ENCODE measurements at regions not wholly inside any gene's neighbourhood (a gene's known extent, or its start where the extent isn't known, plus 50 kb on each side); places are given as distances from the start of the nearest gene placed in this dataset.

DNA sequence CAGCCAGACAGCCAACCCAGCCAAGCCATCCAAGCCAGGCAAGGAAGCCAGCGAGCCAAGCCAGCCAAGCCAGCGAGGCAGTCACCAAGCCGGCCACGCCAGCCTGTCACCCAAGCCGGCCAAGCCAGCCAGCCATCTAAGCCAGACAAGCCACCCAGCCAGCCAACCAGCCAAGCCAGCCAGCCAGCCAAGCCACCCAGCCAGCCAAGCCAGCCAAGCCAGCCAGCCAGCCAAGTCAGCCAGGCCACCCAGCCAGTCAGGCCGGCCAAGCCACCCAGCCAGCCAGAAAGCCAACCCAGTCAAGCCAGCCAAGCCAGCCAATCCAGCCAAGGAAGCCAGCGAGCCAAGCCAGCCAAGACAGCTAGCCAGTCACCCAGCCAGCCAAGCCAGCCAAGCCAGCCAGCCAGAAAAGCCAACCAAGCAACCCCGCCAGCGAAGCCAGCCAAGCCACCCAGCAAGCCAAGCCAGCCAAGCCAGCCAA lies 201.2 kb downstream of the GOLGA6L6 start:
- Histone ChIP-seq H3K9ac (ENCODE audit: low read depth, low read length) (no peak overlapping the region), H4K5ac (ENCODE audit: low read depth, low read length) (no peak overlapping the region), H2BK20ac (ENCODE audit: low read depth, low read length) (no peak overlapping the region), H4K91ac (ENCODE audit: insufficient read depth, low read depth, low read length) (no peak overlapping the region), H3K79me1 (ENCODE audit: low read depth in 1 of 2, low read length in 2 of 2) (no peaks in the 10 kb centered on the region), H4K20me1 (ENCODE audit: insufficient read depth, low read length) (no peaks in the 10 kb centered on the region), H2AK9ac (replicated peaks; ENCODE audit: low read depth, low read length, poor library complexity) (peak overlapping the region; percentile 29), H2BK15ac (ENCODE audit: low read depth, low read length) (no peak overlapping the region), H3K23ac (ENCODE audit: low read depth, low read length) (no peak overlapping the region), H3K14ac (replicated peaks; ENCODE audit: low read depth, low read length) (no peak overlapping the region), H2BK120ac (ENCODE audit: low read depth, low read length) (no peak overlapping the region), H3K27ac (ENCODE audit: insufficient read depth, low read length) (no peak overlapping the region), H3K4me2 (ENCODE audit: low read depth, low read length) (no peak overlapping the region), H2AFZ (replicated peaks; ENCODE audit: low read length, poor library complexity) (peak overlapping the region; percentile 58), H3K36me3 (ENCODE audit: control insufficient read depth, insufficient read depth, low read length) (no peaks in the 10 kb centered on the region), H3K4me3 (ENCODE audit: insufficient read depth, low read depth, low read length) (no peak overlapping the region), H4K8ac (ENCODE audit: low read depth in 2 of 2, low read length in 2 of 2) (no peak overlapping the region), H3K27me3 (ENCODE audit: control insufficient read depth, insufficient read depth, low read length) (no peaks in the 10 kb centered on the region), H3K4me1 (ENCODE audit: control insufficient read depth, insufficient read depth, low read length) (no peaks in the 10 kb centered on the region), H3K4ac (ENCODE audit: low read depth, low read length) (no peak overlapping the region), H3K18ac (ENCODE audit: low read depth, low read length) (no peak overlapping the region), H3K9me1 (ENCODE audit: insufficient read depth, low read length) (no peaks in the 10 kb centered on the region), H3K56ac (ENCODE audit: extremely low read depth, insufficient read depth, low read length) (no peak overlapping the region), H2AK5ac (ENCODE audit: low read depth, low read length) (no peak overlapping the region), H2BK5ac (ENCODE audit: low read depth, low read length, poor library complexity, severe bottlenecking) (no peak overlapping the region), H3K9me3 (ENCODE audit: control insufficient read depth, insufficient read depth, low read length) (peaks cover 52% of the 10 kb centered on the region)
- ChIA-PET POLR2A (ENCODE audit: unreplicated experiment) (no interaction called here), CTCF (interaction anchor here (0.6 kb wide), 1 partner anchor 92 kb away, joined by 3 read pairs; no protein-coding TSS in a partner anchor)
- intact Hi-C loops (cut with micrococcal nuclease): no loop called here
- ATAC-seq (ENCODE audit: low read depth) (no peak; the same call in 1 of the 2 replicates), DNase-seq (peak; percentile 18)
- in situ Hi-C loops (cut with MboI; ENCODE audit: low sequenced_read_pairs): no loop called here
- 56% methylated on average over 9 of the region's 9 CpGs; no CpG with 5 or more reads in 1 of the 2 experiments for WGBS, 2 experiments (ENCODE audit: extremely low coverage in 2 of 2, insufficient read length in 1 of 2)
- dilution Hi-C loops (cut with HindIII; ENCODE audit: low sequenced_read_pairs, unreplicated experiment): no loop called here
- TF ChIP-seq BHLHE40 (IDR thresholded peaks at IDR 0.05; ENCODE audit: low read depth, low read length) (no peak), RFX5 (IDR thresholded peaks at IDR 0.05; ENCODE audit: low read depth, low read length) (no peak), FOS (IDR thresholded peaks at IDR 0.05; ENCODE audit: low read depth, low read length) (no peak), NFE2L2 (IDR thresholded peaks at IDR 0.05; ENCODE audit: low read depth, low read length) (no peak), MXI1 (IDR thresholded peaks at IDR 0.05; ENCODE audit: borderline replicate concordance, low read depth, low read length) (no peak), RCOR1 (IDR thresholded peaks at IDR 0.05; ENCODE audit: insufficient replicate concordance, low read length) (no peak), CHD1 (IDR thresholded peaks at IDR 0.05; ENCODE audit: low read depth, low read length) (no peak), MAZ (IDR thresholded peaks at IDR 0.05; ENCODE audit: borderline replicate concordance, low read depth, low read length) (no peak), MAFK (IDR thresholded peaks at IDR 0.05; ENCODE audit: low read depth, low read length) (no peak), RAD21 (IDR thresholded peaks at IDR 0.05; ENCODE audit: low read length) (no peak), SMC3 (IDR thresholded peaks at IDR 0.05; ENCODE audit: low read depth, low read length) (no peak)
- TF ChIP-seq, protein P1, sequence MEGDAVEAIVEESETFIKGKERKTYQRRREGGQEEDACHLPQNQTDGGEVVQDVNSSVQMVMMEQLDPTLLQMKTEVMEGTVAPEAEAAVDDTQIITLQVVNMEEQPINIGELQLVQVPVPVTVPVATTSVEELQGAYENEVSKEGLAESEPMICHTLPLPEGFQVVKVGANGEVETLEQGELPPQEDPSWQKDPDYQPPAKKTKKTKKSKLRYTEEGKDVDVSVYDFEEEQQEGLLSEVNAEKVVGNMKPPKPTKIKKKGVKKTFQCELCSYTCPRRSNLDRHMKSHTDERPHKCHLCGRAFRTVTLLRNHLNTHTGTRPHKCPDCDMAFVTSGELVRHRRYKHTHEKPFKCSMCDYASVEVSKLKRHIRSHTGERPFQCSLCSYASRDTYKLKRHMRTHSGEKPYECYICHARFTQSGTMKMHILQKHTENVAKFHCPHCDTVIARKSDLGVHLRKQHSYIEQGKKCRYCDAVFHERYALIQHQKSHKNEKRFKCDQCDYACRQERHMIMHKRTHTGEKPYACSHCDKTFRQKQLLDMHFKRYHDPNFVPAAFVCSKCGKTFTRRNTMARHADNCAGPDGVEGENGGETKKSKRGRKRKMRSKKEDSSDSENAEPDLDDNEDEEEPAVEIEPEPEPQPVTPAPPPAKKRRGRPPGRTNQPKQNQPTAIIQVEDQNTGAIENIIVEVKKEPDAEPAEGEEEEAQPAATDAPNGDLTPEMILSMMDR (conservative IDR thresholded peaks at IDR 0.05; ENCODE audit: low read depth, low read length): no peak
- TF ChIP-seq, protein P2, sequence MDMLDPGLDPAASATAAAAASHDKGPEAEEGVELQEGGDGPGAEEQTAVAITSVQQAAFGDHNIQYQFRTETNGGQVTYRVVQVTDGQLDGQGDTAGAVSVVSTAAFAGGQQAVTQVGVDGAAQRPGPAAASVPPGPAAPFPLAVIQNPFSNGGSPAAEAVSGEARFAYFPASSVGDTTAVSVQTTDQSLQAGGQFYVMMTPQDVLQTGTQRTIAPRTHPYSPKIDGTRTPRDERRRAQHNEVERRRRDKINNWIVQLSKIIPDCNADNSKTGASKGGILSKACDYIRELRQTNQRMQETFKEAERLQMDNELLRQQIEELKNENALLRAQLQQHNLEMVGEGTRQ (IDR thresholded peaks at IDR 0.05; ENCODE audit: low read depth, low read length): no peak
- TF ChIP-seq, protein P3, sequence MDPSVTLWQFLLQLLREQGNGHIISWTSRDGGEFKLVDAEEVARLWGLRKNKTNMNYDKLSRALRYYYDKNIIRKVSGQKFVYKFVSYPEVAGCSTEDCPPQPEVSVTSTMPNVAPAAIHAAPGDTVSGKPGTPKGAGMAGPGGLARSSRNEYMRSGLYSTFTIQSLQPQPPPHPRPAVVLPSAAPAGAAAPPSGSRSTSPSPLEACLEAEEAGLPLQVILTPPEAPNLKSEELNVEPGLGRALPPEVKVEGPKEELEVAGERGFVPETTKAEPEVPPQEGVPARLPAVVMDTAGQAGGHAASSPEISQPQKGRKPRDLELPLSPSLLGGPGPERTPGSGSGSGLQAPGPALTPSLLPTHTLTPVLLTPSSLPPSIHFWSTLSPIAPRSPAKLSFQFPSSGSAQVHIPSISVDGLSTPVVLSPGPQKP (IDR thresholded peaks at IDR 0.05; ENCODE audit: borderline replicate concordance, low read depth, low read length): no peak
- no TSS peak for BruUV-seq (replicated peaks)
